Parathyroid adenoma (tissue), 2 donors: ENCODE measurements at regions not wholly inside any gene's neighbourhood (a gene's known extent, or its start where the extent isn't known, plus 50 kb on each side); places are given as distances from the start of the nearest gene placed in this dataset.

Experiments
- H2AFZ ChIP-seq: fragments of 300-600 bp; sonication (generic); one replicate; pipeline ENCODE4 v1.7.0; 2017; ENCODE audit warnings: antibody characterized with exemption, mild to moderate bottlenecking
- H3K27ac ChIP-seq: fragments of 300-600 bp; sonication (generic); one replicate; pipeline ENCODE4 v1.7.0; 2017
- H3K27me3 ChIP-seq: fragments of 300-600 bp; sonication (generic); one replicate; pipeline ENCODE4 v1.7.0; 2017; ENCODE audit warnings: low read length; ENCODE audit not compliant: control insufficient read depth, insufficient read depth
- H3K36me3 ChIP-seq: fragments of 300-600 bp; sonication (generic); one replicate; pipeline ENCODE4 v1.7.0; 2017; ENCODE audit warnings: low read length; ENCODE audit not compliant: control insufficient read depth, insufficient read depth
- H3K4me1 ChIP-seq: fragments of 300-600 bp; sonication (generic); one replicate; pipeline ENCODE4 v1.7.0; 2017; ENCODE audit warnings: control low read depth
- H3K4me2 ChIP-seq: fragments of 300-600 bp; sonication (generic); one replicate; pipeline ENCODE4 v1.7.0; 2017; ENCODE audit warnings: low read length
- H3K4me3 ChIP-seq: fragments of 300-600 bp; sonication (generic); one replicate; pipeline ENCODE4 v1.7.0; 2017; ENCODE audit warnings: low read depth, low read length
- H3K79me2 ChIP-seq: fragments of 300-600 bp; sonication (generic); one replicate; pipeline ENCODE4 v1.7.0; 2017; ENCODE audit warnings: control low read depth
- H3K9ac ChIP-seq: fragments of 300-600 bp; sonication (generic); one replicate; pipeline ENCODE4 v1.7.0; 2017; ENCODE audit warnings: mild to moderate bottlenecking
- H3K9me3 ChIP-seq: fragments of 300-600 bp; sonication (generic); one replicate; pipeline ENCODE4 v1.7.0; 2017; ENCODE audit warnings: low read length; ENCODE audit not compliant: control insufficient read depth
- CTCF ChIP-seq: fragments of 300-600 bp; sonication (generic); IDR thresholded peaks from one replicate; pipeline ENCODE4 v1.7.0; 2017; ENCODE audit warnings: antibody characterized with exemption, mild to moderate bottlenecking
- donor health status: primary hyperparathyroidism.

- Histone ChIP-seq H3K27ac (no peak overlapping the region), H3K9ac (no peak overlapping the region), H3K9me3 (no peaks in the 10 kb centered on the region), H3K79me2 (no peaks in the 10 kb centered on the region), H2AFZ (no peak overlapping the region), H3K4me1 (no peaks in the 10 kb centered on the region), H3K4me2 (no peak overlapping the region), H3K36me3 (no peaks in the 10 kb centered on the region), H3K4me3 (no peak overlapping the region), H3K27me3 (peaks cover 4% of the 10 kb centered on the region)
- no peak for TF ChIP-seq CTCF
These were observed 172.0 kb downstream of the INHBB start for GRCh38 chr2:120517751-120518469.

- Histone ChIP-seq H3K9ac (no peak overlapping the region), H3K27me3 (peaks cover 4% of the 10 kb centered on the region), H3K79me2 (no peaks in the 10 kb centered on the region), H2AFZ (no peak overlapping the region), H3K4me1 (no peaks in the 10 kb centered on the region), H3K9me3 (no peaks in the 10 kb centered on the region), H3K4me3 (no peak overlapping the region), H3K4me2 (no peak overlapping the region), H3K27ac (no peak overlapping the region), H3K36me3 (no peaks in the 10 kb centered on the region)
- no peak for TF ChIP-seq CTCF
These were observed 172.9 kb downstream of the INHBB start for GRCh38 chr2:120518819-120519218.

GRCh38 chr2:120519469-120519868, 173.5 kb downstream of the INHBB start:
- no peaks in the 10 kb centered on the region for H3K79me2 ChIP-seq
- H3K27ac ChIP-seq, result no peak overlapping the region
- H2AFZ ChIP-seq, result no peak overlapping the region
- H3K4me1 ChIP-seq, result no peaks in the 10 kb centered on the region
- no peak for TF ChIP-seq CTCF
- H3K9me3 ChIP-seq, result no peaks in the 10 kb centered on the region
- no peak overlapping the region for H3K9ac ChIP-seq
- no peak overlapping the region for H3K4me3 ChIP-seq
- no peaks in the 10 kb centered on the region for H3K36me3 ChIP-seq
- peaks cover 4% of the 10 kb centered on the region for H3K27me3 ChIP-seq
- H3K4me2 ChIP-seq, result no peak overlapping the region

- no peaks in the 10 kb centered on the region for H3K79me2 ChIP-seq
- H3K27me3 ChIP-seq, result peaks cover 4% of the 10 kb centered on the region
- no peak overlapping the region for H3K27ac ChIP-seq
- H3K4me3 ChIP-seq, result no peak overlapping the region
- no peak overlapping the region for H3K4me2 ChIP-seq
- no peak overlapping the region for H3K9ac ChIP-seq
- no peak for TF ChIP-seq CTCF
- no peak overlapping the region for H2AFZ ChIP-seq
- H3K36me3 ChIP-seq, result no peaks in the 10 kb centered on the region
- H3K9me3 ChIP-seq, result no peaks in the 10 kb centered on the region
- no peaks in the 10 kb centered on the region for H3K4me1 ChIP-seq
These were observed 174.5 kb downstream of the INHBB start for GRCh38 chr2:120520454-120520853.
